ENCODE measurements at regions not wholly inside any gene's neighbourhood (a gene's known extent, or its start where the extent isn't known, plus 50 kb on each side); places are given as distances from the start of the nearest gene placed in this dataset.

- TF ChIP-seq ZNF274 (IDR thresholded peaks at IDR 0.05; ENCODE audit: low read depth, low read length) = no peak
- TF ChIP-seq SUZ12 (IDR thresholded peaks at IDR 0.05; ENCODE audit: extremely low read depth, insufficient read depth, insufficient read length) = no peak
- no peak for TF ChIP-seq YY1 (IDR thresholded peaks at IDR 0.05; ENCODE audit: insufficient read depth, insufficient read length)
These were observed 56.7 kb upstream of the SLC44A1 start for GRCh38 chr9:105187781-105188180.

Measured in NT2/D1 (cell line).